B cell (primary cell): ENCODE measurements at regions not wholly inside any gene's neighbourhood (a gene's known extent, or its start where the extent isn't known, plus 50 kb on each side); places are given as distances from the start of the nearest gene placed in this dataset.

Experiments used
- CTCF ChIP-seq: fragments of 200-600 bp; IDR thresholded peaks from one replicate; pipeline ENCODE4 v1.8.0; 2022; ENCODE audit warnings: antibody characterized with exemption, mild to moderate bottlenecking
- EZH2 ChIP-seq: IDR thresholded peaks from 2 replicates; pipeline ENCODE4 v1.6.1; 2012; ENCODE audit warnings: borderline replicate concordance, low read depth, mild to moderate bottlenecking, moderate library complexity, low read length; ENCODE audit not compliant: insufficient read depth, poor library complexity, severe bottlenecking

- no peak for TF ChIP-seq CTCF
- no peak for TF ChIP-seq EZH2
Observed at GRCh38 chr11:70525006-70525405, 126.7 kb downstream of the CTTN start.
